Tibial nerve (tissue), 4 donors: ENCODE measurements at regions not wholly inside any gene's neighbourhood (a gene's known extent, or its start where the extent isn't known, plus 50 kb on each side); places are given as distances from the start of the nearest gene placed in this dataset.
A peak's percentile ranks its signal among the peaks of the same experiment; 100 is the strongest.

ENCODE experiments used
- DNase-seq, 2 donors: peaks; one replicate each; pipeline ENCODE4 v3.0.0-alpha.2; 2019; ENCODE audit warnings: low spot score in 2 of 2
- H3K27ac ChIP-seq, 4 donors: fragments of 200-600 bp; sonication (generic) in 3 of 4; one replicate each; pipeline ENCODE4 v1.5.1; 2017 to 2019; ENCODE audit warnings: mild to moderate bottlenecking in 1 of 4
- H3K27me3 ChIP-seq, 2 donors: fragments of 200-600 bp; sonication (generic) in 1 of 2; one replicate each; pipeline versions ENCODE4 v1.5.1 to v1.6.0; 2017 to 2019
- H3K36me3 ChIP-seq, 3 donors: fragments of 200-600 bp; sonication (generic); one replicate each; pipeline ENCODE4 v1.5.1; 2018 to 2019
- H3K4me1 ChIP-seq, 4 donors: fragments of 200-600 bp; sonication (generic) in 3 of 4; one replicate each; pipeline ENCODE4 v1.5.1; 2017 to 2019
- H3K4me3 ChIP-seq, 4 donors: fragments of 200-600 bp; sonication (generic) in 3 of 4; one replicate each; pipeline ENCODE4 v1.5.1; 2017 to 2019; ENCODE audit warnings: mild to moderate bottlenecking in 1 of 4, moderate library complexity in 1 of 4
- H3K9me3 ChIP-seq, 4 donors: fragments of 200-600 bp; sonication (generic) in 3 of 4; one replicate each; pipeline ENCODE4 v1.5.1; 2017 to 2019
- CTCF ChIP-seq, 5 experiments: fragments of 200-600 bp in 3 of 5; fragments of 450-650 bp in 2 of 5; sonication (generic) in 3 of 5; IDR thresholded peaks; one replicate each; pipeline ENCODE4 v1.5.1; 2016 to 2019; ENCODE audit warnings: antibody characterized with exemption in 5 of 5, mild to moderate bottlenecking in 3 of 5, moderate library complexity in 2 of 5
- EP300 ChIP-seq, 2 donors: sonication (generic); formaldehyde crosslinking; IDR thresholded peaks; one replicate each; pipeline ENCODE4 v1.6.1; 2017; ENCODE audit warnings: antibody characterized with exemption in 2 of 2, mild to moderate bottlenecking in 1 of 2
- POLR2A ChIP-seq, 2 donors: fragments of 450-650 bp; IDR thresholded peaks; one replicate each; pipeline ENCODE4 v1.6.1; 2017; ENCODE audit warnings: antibody characterized with exemption in 2 of 2, mild to moderate bottlenecking in 2 of 2, moderate library complexity in 2 of 2
- WGBS, 2 donors: methylation state at CpG; one replicate each; pipeline ENCODE4 v1.1.5; 2018; 5-methylcytosine and 5-hydroxymethylcytosine counted together

- no peak overlapping the region for H3K27ac ChIP-seq
- H3K4me3 ChIP-seq, result no peak overlapping the region
- no peaks in the 10 kb centered on the region for H3K27me3 ChIP-seq
- DNase-seq, result no peak
- 45 to 55% methylated on average over 3 of the region's 3 CpGs for WGBS, 2 donors
- H3K9me3 ChIP-seq, result no peaks in the 10 kb centered on the region
- TF ChIP-seq EP300 (IDR thresholded peaks at IDR 0.05) (no peak), POLR2A (IDR thresholded peaks at IDR 0.05) (no peak), CTCF (IDR thresholded peaks at IDR 0.05) (no peak)
- no peaks in the 10 kb centered on the region for H3K36me3 ChIP-seq
- H3K4me1 ChIP-seq, result peaks cover 0 to 10% (median 0%) of the 10 kb centered on the region in 4 donors
Observed at GRCh38 chr4:106618956-106619355, 250.4 kb upstream of the GIMD1 start.

- 43 to 45% methylated on average over 2 of the region's 2 CpGs for WGBS, 2 donors
Observed at GRCh38 chr4:106615961-106616360, 247.4 kb upstream of the GIMD1 start.

GRCh38 chr4:106615410-106615945, 246.9 kb upstream of the GIMD1 start:
- no peak overlapping the region for H3K4me3 ChIP-seq
- H3K9me3 ChIP-seq, result no peaks in the 10 kb centered on the region
- DNase-seq, result no peak
- H3K27me3 ChIP-seq, result no peaks in the 10 kb centered on the region
- peaks cover 0 to 10% (median 0%) of the 10 kb centered on the region in 4 donors for H3K4me1 ChIP-seq
- no peaks in the 10 kb centered on the region for H3K36me3 ChIP-seq
- H3K27ac ChIP-seq, result no peak overlapping the region
- 34 to 42% methylated on average over 4 of the region's 4 CpGs for WGBS, 2 donors
- TF ChIP-seq EP300 (IDR thresholded peaks at IDR 0.05), result no peak
- TF ChIP-seq POLR2A (IDR thresholded peaks at IDR 0.05), result no peak
- no peak for TF ChIP-seq CTCF (IDR thresholded peaks at IDR 0.05)

More at GRCh38 chr4:106615961-106616360, 247.4 kb upstream of the GIMD1 start:
- Histone ChIP-seq H3K27ac (no peak overlapping the region), H3K4me1 (peaks cover 0 to 10% (median 0%) of the 10 kb centered on the region in 4 donors), H3K4me3 (no peak overlapping the region), H3K36me3 (no peaks in the 10 kb centered on the region), H3K9me3 (no peaks in the 10 kb centered on the region), H3K27me3 (no peaks in the 10 kb centered on the region)
- DNase-seq, result no peak
- TF ChIP-seq EP300 (IDR thresholded peaks at IDR 0.05) (no peak), CTCF (IDR thresholded peaks at IDR 0.05) (no peak), POLR2A (IDR thresholded peaks at IDR 0.05) (no peak)

GRCh38 chr4:106614441-106614840, 245.9 kb upstream of the GIMD1 start:
- peaks cover 0 to 10% (median 0%) of the 10 kb centered on the region in 4 donors for H3K4me1 ChIP-seq
- no peaks in the 10 kb centered on the region for H3K9me3 ChIP-seq
- DNase-seq, result no peak
- H3K4me3 ChIP-seq, result peak overlapping the region in 1 of 4 donors; percentile 2
- no peaks in the 10 kb centered on the region for H3K36me3 ChIP-seq
- WGBS, 2 donors, result 30 to 33% methylated on average over 4 of the region's 4 CpGs
- H3K27ac ChIP-seq, result no peak overlapping the region
- TF ChIP-seq CTCF (IDR thresholded peaks at IDR 0.05), result no peak
- TF ChIP-seq EP300 (IDR thresholded peaks at IDR 0.05), result no peak
- TF ChIP-seq POLR2A (IDR thresholded peaks at IDR 0.05), result no peak
- no peaks in the 10 kb centered on the region for H3K27me3 ChIP-seq

- H3K4me1 ChIP-seq, result peaks cover 0 to 4% (median 0%) of the 10 kb centered on the region in 4 donors
- H3K36me3 ChIP-seq, result no peaks in the 10 kb centered on the region
- H3K4me3 ChIP-seq, result no peak overlapping the region
- TF ChIP-seq POLR2A (IDR thresholded peaks at IDR 0.05) (no peak), CTCF (IDR thresholded peaks at IDR 0.05) (no peak), EP300 (IDR thresholded peaks at IDR 0.05) (no peak)
- H3K9me3 ChIP-seq, result no peaks in the 10 kb centered on the region
- H3K27ac ChIP-seq, result no peak overlapping the region
- no peak for DNase-seq
- 85 to 87% methylated on average over 5 to 7 of the region's 7 CpGs for WGBS, 2 donors
- H3K27me3 ChIP-seq, result no peaks in the 10 kb centered on the region
Observed at GRCh38 chr4:106609917-106610316, 241.3 kb upstream of the GIMD1 start.
